RWPE2 (cell line): ENCODE measurements at regions not wholly inside any gene's neighbourhood (a gene's known extent, or its start where the extent isn't known, plus 50 kb on each side); places are given as distances from the start of the nearest gene placed in this dataset.

Experiments
- ATAC-seq: fragments of 200-7000 bp; cut with Tn5 transposase; 3 replicates; pipeline ENCODE4 v1.9.1; 2021; ENCODE audit warnings: low read depth
- DNase-seq: peaks from one replicate; pipeline ENCODE4 v3.0.0-alpha.2; 2020; ENCODE audit warnings: low spot score
- H3K27ac ChIP-seq: fragments of 450-650 bp; 2 replicates; pipeline ENCODE4 v1.5.1; 2017; ENCODE audit warnings: mild to moderate bottlenecking; ENCODE audit not compliant: poor library complexity, severe bottlenecking
- H3K27me3 ChIP-seq: fragments of 250-450 bp; sonication (Bioruptor Pico); 2 replicates; pipeline ENCODE4 v1.5.1; 2021; ENCODE audit warnings: mild to moderate bottlenecking, moderate library complexity; ENCODE audit not compliant: insufficient read depth, poor library complexity, severe bottlenecking
- H3K36me3 ChIP-seq: fragments of 250-450 bp; sonication (Bioruptor Pico); 2 replicates; pipeline ENCODE4 v1.5.1; 2020; ENCODE audit warnings: low read depth, mild to moderate bottlenecking, moderate library complexity
- H3K4me1 ChIP-seq: fragments of 250-450 bp; sonication (Bioruptor Pico); 2 replicates; pipeline ENCODE4 v1.5.1; 2021; ENCODE audit warnings: mild to moderate bottlenecking, moderate library complexity; ENCODE audit not compliant: insufficient read depth, poor library complexity, severe bottlenecking
- H3K4me3 ChIP-seq: fragments of 250-450 bp; sonication (Bioruptor Pico); 2 replicates; pipeline ENCODE4 v1.5.1; 2021; ENCODE audit warnings: mild to moderate bottlenecking, moderate library complexity; ENCODE audit not compliant: severe bottlenecking
- H3K9me3 ChIP-seq: fragments of 250-450 bp; sonication (Bioruptor Pico); 2 replicates; pipeline ENCODE4 v1.5.1; 2021; ENCODE audit warnings: mild to moderate bottlenecking, moderate library complexity; ENCODE audit not compliant: severe bottlenecking
- CTCF ChIP-seq: fragments of 450-650 bp; IDR thresholded peaks from one replicate; pipeline ENCODE4 v1.5.1; 2017; ENCODE audit warnings: mild to moderate bottlenecking, moderate library complexity; ENCODE audit not compliant: poor library complexity, severe bottlenecking

GRCh38 chr12:19997656-19998400, 370.5 kb upstream of the PDE3A start:
- Histone ChIP-seq H3K27me3 (no peaks in the 10 kb centered on the region), H3K4me3 (no peak overlapping the region), H3K36me3 (no peaks in the 10 kb centered on the region), H3K27ac (no peak overlapping the region), H3K4me1 (no peaks in the 10 kb centered on the region), H3K9me3 (no peaks in the 10 kb centered on the region)
- ATAC-seq, result no peak
- TF ChIP-seq CTCF, result no peak
- DNase-seq, result no peak

- H3K4me3 ChIP-seq, result no peak overlapping the region
- H3K36me3 ChIP-seq, result no peaks in the 10 kb centered on the region
- no peaks in the 10 kb centered on the region for H3K4me1 ChIP-seq
- H3K9me3 ChIP-seq, result no peaks in the 10 kb centered on the region
- H3K27ac ChIP-seq, result no peak overlapping the region
- no peak for TF ChIP-seq CTCF
- ATAC-seq (no peak), DNase-seq (no peak)
- no peaks in the 10 kb centered on the region for H3K27me3 ChIP-seq
These were observed 369.9 kb upstream of the PDE3A start for GRCh38 chr12:19998411-19998810.

- Histone ChIP-seq H3K9me3 (no peaks in the 10 kb centered on the region), H3K36me3 (no peaks in the 10 kb centered on the region)
- TF ChIP-seq CTCF, result no peak
These were observed 369.2 kb upstream of the PDE3A start for GRCh38 chr12:19998961-19999804.

GRCh38 chr12:19999805-20000138, 368.6 kb upstream of the PDE3A start:
- no peaks in the 10 kb centered on the region for H3K36me3 ChIP-seq
- no peaks in the 10 kb centered on the region for H3K4me1 ChIP-seq
- H3K4me3 ChIP-seq, result no peak overlapping the region
- no peaks in the 10 kb centered on the region for H3K27me3 ChIP-seq
- H3K27ac ChIP-seq, result no peak overlapping the region
- ATAC-seq (no peak), DNase-seq (no peak)
- H3K9me3 ChIP-seq, result no peaks in the 10 kb centered on the region
- TF ChIP-seq CTCF, result no peak

More at GRCh38 chr12:19998961-19999804, 369.2 kb upstream of the PDE3A start:
- DNase-seq, result no peak
- Histone ChIP-seq H3K27me3 (no peaks in the 10 kb centered on the region), H3K27ac (no peak overlapping the region), H3K4me1 (no peaks in the 10 kb centered on the region), H3K4me3 (no peak overlapping the region)
- no peak for ATAC-seq
